ENCODE measurements at regions not wholly inside any gene's neighbourhood (a gene's known extent, or its start where the extent isn't known, plus 50 kb on each side); places are given as distances from the start of the nearest gene placed in this dataset.
A peak's percentile ranks its signal among the peaks of the same experiment; 100 is the strongest.
"Not testable (repeated sequence)": the region's sequence is repeated elsewhere in the genome, so short reads cannot be mapped to it uniquely, and the experiment has no call there.

DNA sequence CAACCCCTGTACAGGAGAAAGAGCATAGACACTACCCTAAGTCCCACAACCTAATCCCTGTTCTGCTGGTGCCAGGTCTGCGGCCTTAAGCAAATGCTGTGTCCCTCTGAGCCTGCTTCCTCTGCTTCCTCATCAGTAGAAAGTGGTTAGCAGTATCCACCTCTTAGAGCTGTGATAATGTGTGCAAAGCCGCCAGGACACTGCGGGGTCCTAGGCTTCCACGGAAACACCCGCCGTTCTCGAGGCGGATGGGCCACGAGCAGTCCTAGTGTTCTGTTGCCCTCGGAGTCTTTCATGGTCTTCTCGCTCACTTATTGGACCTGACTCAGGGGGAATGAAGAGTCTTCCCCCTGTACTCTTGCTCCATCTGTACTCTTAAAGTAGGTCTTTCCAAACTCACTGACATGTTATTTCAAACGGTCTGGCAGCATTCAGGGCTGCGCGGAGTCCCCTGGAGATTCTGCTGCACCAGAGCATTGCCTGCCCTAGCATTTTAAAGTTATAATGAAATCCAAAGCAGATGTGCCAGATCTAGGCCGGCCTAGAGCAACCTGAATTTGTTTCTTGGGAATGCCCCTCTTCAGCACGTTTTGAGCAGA is 107.2 kb upstream of the ZNF236 start:
- no peak for FAIRE-seq

DNA sequence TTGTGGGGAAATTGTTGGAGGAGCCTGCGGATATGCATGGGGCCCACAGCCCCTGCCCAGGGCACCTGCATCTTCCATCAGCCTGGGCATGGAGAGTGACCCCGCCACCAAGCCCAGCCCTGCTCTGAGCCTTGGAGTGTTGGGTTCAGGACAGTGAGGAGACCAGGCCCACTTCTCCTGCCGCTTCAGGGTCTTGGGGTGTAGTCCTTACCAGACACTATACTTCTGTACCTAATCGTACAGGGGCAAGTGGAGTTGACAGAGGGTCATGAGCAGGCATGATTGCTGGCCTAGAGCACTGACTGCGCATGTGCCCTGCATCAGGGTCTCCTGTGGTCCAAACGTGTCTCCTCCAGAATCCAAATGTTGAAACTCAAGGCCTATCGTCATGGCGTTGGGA is 108.9 kb upstream of the ZNF236 start:
- no peak for FAIRE-seq

DNA sequence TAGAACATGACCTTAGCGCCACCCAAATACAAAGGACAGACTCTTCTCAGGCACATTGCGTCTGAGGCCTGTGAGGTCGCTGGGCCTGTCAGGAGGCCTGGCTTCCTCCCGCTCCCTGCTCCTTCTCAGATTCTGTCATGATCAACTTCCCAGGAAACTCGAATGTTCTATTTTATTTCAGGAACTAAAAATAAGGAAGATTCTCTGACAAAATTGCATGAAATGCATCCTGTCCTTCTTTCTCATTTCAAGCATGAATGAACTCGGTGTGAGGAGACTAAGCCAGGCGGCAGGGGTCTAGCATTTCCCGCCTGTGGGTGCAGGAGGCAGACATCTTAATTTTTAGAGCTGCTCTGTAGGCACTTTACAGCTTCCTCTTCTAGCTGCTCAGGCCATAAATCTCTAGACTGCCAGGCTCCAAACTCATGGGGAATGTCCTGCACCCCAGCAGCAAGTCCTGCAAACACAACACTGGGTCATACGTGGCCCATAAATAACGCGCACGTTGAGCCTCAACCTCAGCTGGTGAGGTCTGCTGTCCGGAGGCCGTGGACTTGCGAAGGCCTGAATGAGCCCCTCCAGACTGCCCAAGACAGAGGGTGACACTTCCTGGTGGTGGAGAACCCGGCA is 109.7 kb upstream of the ZNF236 start:
- no peak for FAIRE-seq

DNA sequence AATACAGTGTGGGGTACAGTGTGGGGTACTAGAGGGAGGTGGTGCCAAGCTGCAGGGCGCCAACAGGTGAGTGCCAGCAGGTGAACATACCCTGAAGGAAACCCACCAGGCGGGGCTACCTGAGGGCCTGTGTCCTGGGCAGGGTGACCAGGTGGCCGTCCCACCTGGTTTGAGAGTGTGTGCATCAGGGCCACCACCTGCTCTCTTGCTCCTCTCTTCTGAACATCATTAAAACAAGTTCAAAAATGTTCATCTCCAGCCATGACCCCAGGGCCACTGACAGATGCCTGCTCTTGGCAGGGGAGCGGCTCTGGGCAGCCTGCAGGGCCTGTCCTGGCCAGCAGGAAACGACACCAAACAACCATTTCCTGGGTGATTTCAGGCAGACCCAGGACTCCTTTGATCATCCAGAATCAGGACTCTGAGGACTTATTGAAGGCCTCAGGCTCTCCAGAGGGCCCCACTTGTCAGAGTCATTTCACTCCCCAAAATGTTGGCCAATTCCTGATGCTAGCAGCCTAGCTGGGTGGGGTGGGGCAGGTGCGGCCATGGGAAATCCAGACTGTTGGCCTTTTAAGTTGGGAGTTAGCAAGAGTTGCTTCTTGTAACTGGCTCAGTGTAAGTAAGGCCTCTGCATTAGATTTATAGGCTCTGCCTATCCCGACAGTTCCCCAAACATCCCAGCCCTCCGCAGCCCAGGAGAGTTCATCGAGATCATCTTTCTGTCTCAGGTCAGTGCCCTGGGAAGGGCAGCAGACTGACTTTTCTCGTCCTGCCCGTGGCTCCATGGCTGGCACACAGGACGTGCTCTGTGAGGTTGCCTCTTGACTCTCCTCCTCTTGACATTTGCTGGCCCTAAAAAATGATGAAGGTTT is 111.5 kb upstream of the ZNF236 start:
- FAIRE-seq: no peak

DNA sequence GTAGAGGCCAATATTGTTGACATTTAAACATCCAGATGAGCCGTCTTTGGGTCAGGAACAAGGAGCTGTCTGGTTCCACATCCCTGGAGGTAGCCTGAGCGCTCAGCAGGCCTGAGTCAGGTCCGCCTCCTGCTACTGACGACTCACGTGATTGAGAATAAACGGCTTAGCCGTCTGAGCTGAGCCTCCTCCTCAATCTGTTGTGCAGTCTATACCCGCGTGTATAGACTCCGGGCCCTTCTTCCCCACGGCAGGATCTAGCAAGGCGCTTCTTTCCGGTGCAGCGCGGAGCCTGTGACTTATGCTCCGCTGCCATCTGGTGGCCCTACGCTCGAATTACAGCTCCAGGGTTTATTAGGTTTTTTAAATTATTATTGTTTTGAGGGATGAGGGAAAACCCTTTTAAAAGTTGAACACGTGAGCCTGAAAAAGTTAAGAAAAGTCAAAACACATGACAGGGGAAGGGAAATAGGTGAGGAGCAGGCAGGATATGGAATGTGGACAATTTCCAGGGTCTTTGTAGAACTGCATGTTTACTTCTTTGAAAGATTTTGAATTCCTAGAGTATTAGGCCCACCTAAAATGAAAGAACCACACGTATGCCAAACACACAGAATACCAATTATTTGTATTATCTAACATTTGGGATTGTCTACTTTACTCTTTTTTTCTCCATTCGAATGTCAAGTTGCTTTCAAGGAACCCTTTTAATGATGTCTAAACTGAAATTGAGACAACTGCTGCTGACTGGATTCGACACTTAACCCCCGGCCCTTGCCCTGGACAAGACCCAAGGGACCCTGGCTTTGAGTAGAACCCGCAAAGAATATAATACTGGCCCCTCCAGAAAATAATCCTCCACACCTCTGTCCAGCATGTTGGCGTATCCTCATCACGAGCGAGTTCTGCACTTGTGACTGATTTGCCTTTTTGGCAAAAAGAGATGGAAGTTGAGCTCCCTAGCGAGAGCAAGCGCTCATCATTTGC is 112.4 kb upstream of the ZNF236 start:
- peak; percentile 95 for FAIRE-seq

DNA sequence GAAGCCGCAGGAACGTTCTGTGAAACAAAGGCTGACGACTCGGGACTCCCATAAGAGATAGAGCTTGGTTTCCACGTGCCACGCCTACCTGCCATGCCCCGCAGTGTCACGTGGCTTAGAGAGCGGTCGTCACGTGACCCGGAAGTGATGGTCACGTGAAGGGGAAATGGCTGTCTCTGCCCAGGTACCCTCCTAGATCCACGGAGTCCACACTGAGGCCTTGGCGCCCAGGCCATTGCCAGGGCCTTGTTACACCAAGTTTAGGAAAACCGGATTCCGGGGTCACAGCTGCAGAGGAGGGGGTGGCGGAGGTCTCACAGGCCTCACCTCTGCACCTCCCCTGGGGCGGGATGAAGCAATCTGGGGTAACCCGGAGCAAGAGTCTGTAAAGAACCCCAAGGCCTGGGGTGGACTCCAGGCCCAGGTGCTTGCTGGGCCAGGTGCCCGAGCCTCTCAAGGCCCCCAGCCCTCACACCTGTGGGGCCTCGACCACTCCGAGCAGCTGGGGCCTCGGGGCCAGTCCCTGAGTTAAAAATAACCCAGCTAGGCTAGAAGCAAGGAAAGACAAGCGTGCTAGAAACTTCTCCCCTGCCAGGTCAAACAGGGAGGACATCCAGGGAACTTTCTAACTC is 113.5 kb upstream of the ZNF236 start:
- no peak for FAIRE-seq

DNA sequence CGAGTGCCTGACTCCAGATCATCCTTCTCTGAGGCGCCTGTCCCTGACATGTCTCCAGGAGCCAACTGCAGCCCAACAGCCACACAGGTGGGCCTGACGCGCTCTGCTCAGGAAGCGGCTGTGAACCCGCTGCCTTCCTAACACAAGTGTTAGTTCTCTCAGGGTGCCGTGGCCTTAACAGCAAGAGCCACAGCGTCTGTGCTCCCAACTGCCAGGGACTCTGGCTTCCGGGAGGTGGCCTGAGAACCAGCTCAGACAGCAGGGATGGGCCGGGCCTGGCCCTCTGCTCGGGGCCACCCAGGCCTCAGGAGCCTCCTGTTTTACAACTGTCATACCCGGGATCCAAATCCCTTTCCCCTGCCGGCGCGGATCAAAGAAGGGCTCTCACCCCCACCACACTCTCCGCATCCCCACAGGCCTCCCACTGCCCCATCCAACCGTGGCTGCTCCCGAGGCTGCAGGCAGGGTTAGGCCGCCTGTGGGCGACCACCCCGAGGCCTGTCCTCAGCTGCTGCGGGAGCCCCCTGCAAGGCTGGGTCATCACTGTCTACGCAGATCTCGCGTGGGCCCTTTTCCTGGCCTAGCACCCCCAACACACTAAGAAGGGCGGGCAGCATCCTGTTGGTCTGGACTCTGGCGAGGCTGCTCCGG is 114.2 kb upstream of the ZNF236 start:
- FAIRE-seq: no peak

DNA sequence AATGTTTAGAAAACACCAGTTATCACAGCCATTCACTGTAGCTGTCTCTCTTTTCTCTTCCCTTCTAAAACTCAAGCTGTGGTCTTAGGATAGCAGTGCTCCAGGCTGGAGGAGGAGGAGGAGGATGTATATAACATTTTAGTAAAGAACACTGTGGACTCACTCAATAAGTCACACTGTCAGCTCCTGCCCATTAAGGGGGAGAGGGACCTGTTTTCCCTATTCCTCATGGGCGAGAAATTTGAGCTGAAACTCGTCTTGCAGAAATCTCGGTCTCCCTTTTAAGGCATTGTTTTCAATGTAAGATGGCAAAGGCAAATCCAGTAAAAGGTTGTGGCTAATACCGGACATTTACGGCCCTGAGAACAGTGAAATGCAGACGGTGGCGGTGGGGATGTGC is 114.8 kb upstream of the ZNF236 start:
- no peak for FAIRE-seq

DNA sequence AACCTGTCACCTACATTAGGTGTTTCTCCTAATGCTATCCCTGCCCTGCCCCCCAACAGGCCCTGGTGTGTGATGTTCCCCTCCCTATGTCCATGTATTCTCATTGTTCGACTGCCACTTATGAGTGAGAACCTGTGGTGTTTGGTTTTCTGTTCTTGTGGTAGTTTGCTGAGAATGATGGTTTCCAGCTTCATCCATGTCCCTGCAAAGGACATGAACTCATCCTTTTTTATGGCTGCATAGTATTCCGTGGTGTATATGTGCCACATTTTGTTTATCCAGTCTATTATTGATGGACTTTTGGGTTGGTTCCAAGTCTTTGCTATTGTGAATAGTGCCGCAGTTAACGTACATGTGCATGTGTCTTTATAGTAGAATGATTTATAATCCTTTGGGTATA is 117.8 kb upstream of the ZNF236 start:
- not testable (repeated sequence) for FAIRE-seq

DNA sequence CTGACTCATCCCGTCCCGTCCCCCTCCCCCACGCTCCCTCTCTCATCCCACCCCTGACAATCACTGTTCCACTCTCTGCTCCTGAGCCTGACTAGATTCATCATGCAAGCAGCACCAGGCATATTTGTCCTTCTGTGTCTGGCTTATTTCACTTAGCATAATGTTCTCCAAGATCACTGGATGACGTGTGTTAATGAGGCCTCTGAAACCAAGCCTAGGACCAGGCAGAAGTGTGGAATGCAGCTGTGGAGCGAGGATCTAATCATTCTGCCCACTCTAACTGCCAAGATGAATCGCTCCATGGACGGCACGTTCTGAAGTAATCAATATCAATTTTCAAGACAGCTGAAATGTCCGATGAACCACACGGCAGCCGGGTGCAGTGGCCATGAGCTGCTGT is 122.4 kb upstream of the ZNF236 start:
- no peak for FAIRE-seq

DNA sequence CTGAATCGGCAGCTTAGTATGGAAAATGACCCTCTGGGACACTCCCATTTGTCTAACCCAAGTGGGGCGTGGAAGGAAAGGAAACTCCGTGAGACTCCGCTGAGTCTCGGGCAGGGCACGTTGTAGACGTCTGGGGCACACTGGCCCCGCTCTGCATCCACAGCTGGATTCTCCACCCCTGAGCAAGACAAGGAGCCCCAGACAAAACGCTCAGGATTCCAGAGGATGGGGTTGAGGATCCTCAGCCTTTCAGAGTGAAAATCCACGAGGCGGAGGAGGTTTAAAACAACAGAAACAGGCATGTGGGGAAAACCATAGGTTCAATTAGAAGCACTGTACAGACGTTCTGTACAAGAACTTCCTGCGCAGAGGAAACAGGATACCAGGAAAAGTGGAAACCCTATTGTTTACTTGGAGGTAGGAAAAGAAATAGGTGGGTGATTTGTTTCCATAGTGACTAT is 124.9 kb upstream of the ZNF236 start:
- no peak for FAIRE-seq

DNA sequence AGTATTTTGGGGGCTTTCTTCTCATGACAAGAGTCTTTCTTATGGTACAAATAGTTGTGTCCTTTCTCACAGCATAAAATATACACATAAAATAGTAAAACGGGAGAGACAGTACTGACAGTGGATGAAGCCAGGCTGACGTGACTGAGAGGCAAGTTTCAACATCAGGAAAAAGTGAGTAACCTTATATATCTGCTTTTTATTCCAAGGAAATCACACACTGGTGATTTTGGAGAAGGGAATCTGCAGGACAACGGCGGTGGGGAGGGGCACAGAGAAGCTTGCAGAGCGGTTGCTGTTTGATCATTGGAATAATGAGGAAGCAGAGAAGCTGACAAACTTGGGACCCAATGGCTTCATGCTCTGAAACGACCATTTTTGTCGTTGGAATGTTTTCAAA is 130.6 kb upstream of the ZNF236 start:
- FAIRE-seq: no peak

DNA sequence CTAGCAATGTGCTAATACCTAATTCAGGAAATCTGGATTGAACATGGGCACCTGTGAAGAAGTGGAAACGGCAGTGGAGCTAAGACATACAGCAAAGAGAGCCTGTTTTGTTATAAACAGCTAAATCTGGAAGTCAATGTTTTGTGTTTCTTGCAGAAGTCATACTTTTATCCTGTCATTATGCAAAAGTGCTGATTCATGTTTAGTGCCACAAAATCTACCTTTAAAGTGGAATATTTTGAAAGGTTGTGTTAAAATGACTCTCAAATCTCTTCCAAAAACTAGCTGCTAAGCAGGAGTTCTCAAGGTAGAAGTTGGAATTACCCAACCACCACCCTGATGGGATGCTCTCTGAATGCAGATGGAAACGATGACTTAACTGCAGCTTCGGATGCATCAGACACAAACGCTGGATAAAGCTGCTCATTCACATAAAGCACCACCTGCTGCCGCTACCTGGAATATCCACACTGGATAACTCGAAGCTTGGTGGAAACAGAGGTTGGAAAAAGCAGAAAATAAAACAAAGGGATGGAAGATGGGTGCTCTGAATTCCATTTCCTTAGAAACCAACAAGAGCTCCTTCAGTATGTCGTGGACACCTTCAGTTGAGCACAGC is 132.6 kb upstream of the ZNF236 start:
- FAIRE-seq: peak; percentile 58

DNA sequence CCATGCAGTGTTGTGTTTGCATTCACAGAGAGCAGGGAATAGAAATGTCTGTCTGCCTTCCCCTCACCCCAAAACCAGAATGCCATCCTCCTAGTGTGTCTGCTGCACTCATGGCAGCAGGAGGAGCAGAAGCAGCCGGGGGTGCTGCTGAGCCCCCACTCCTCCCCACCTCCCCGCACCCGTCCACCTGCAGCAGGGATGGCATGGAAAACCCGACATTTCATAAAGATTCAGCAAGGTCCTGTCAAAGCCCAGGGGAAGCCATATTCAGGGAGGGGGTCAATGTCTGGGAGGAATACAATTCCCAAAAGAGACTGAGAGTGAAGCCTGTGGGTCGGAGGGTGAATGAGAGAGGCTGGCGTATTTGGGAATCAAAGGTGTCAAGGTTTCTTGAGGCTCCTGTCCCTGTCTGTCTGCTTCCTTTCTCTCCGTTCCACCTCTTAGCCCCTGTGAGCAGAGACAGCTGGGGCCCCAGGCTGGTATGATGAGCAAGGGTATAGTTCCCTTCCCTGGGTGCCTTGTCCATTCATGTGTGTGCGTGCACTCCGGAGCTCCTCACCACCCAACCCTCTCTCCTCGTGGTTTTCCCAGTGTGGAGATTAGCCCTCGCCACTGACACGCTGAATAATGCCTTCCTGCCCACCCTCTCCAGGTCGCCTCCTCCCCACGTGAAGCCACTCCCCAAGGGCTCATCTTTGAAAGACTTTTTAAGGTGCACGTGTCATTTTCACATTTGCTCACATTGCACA is 133.5 kb upstream of the ZNF236 start:
- FAIRE-seq: no peak

DNA sequence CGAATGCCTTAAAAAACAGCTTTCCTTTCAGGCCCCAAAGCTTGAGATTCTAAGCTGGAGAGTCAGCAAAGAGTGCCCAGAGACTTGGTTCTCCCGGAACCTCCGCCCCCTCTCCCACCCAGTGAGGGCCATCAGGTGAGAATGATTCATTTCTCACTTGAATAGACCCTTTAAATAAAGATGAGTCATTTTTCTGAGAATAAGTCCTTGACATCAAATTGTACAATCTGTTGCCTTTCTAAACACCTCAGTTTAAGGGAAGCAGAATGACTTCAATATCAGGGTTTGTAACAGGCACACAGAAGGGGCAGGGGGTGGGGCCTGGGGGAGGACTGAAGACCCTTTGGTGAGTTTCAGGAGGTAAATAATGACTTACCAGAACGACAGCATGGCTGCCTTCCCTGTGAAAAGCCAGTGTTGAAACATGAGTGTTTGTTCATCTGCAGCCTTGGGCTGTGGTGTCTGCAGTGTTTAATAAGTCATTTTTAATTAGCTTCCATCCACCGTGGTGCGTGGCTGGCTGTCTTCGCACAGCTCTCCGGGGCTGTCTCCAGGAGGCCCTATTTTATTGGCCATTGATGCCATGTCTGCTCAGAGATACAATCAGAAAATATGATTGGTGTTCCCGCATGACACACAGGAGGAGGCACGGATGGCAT is 134.9 kb upstream of the ZNF236 start:
- peak; percentile 9 for FAIRE-seq

DNA sequence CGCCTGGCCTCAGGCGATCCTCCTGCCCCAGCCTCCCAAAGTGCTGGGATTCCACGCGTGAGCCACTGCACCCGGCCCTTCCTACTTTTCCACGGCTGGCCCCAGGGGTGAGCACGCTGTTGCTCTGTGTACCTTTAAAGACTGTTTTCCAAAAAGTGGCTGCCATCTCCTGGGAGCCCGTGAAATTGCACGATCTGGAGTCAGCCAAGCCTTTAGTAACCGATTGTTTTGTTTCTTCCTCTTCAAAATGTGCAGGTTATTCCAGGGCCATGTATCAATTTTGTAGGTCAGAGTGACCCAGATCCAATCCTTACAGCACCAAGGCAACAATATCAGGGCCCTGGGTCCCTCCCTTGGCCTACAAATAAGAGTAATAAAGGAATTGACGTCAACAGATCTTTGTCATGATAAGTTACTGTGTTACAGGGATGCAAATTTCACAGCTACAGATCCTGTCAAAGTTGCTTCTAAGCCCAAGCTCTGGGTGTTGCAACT is 135.6 kb upstream of the ZNF236 start:
- peak; percentile 96 for FAIRE-seq

DNA sequence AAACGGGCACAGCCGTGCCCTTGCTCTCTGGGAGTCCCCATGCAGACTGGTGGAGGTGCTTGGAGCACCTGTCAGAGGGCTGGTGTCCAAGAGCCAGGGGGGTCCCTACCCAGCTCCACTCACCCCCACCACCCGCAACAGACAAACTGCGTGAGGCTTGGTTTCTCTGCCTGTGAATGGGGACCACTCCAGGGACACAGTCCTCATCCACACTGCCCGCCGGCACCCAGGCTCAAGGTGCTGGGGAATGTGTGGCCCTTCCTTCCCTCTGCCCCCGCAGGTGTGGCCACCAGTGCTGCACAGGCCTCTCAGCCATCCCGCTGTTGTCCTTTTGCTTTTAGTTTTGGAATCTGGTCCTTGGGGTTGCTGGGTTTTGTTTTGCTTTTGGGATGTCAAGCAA is 136.5 kb upstream of the ZNF236 start:
- no peak for FAIRE-seq

DNA sequence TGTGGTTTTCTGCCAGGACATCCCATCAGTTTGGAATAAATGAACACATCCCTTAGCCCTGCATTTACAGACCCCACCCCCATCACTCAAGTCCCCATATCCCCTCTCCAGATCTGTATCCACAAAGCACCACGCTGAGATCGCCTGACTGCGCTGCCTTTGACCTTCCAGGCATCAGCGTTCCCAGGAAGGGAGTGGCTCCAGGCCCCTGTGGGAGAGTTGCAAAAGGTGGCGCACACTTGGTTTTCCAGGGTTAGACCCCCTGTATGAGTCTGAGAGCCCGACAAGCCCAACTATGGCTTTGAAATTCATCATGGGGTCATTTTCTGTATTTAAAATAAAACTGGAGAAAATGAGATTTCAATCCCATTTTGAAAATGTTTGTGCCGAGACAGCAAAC is 137.0 kb upstream of the ZNF236 start:
- no peak for FAIRE-seq

DNA sequence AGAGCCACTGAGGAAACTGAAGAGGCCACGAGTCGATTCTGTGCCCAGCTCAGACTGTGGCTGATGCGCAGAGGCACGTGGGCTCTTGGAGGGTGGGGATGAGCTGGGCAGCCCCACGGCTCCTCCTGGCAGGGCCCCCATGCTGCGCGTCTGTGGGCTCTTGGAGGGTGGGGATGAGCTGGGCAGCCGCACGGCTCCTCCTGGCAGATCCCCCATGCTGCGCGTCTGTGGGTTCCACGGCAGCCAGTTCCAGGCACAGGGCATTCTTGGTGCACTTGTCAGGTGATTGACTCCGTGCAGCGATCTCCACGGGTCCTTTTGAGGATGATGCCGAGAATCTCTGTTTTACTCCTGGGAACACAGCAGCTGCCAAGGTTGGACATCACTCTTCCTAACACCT is 138.1 kb upstream of the ZNF236 start:
- no peak for FAIRE-seq

DNA sequence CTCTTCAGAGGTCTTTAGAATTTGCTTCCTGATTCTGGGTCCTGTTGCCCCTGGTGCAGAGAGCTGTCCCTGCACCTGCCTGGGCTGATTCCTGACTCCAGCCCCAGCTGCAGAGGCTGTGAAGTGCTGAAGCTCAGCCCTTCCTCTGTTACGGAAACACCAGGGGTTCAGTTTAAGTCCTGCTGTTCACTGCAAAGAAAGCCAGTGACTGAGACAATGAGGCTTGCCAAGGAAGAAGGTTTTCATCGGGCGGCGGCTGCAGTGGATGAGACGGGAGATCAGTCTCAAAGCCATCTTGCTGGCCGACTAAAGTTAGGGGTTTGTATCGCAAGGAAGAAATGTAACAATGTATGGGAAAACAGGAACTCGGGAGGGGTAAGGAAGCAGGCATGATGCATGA is 142.4 kb upstream of the ZNF236 start:
- no peak for FAIRE-seq
